ENCODE measurements at regions not wholly inside any gene's neighbourhood (a gene's known extent, or its start where the extent isn't known, plus 50 kb on each side); places are given as distances from the start of the nearest gene placed in this dataset.
"Not testable (repeated sequence)": the region's sequence is repeated elsewhere in the genome, so short reads cannot be mapped to it uniquely, and the experiment has no call there.

DNA sequence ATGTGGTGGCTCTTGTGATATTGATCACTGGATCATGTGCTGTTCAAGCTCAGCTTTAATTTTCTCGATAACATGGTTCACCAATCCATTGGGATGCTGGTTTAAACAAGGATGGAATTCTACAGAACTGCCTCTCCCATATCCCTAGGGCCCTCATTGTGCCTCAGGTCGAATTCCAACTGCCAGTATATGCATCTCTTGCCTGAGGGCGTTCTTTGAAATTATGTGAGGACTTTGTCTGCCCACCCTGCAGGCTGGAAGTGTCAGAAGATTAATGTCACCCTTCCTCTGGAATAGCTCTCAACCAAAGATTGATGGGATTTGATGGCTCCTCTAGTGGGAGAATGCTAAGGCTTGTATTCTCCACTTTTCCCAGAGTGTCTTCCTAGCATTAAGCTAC is 175.6 kb upstream of the GALNT15 start:
- CTCF ChIA-PET, result no interaction called here
- intact Hi-C loops (cut with micrococcal nuclease), result no loop called here

DNA sequence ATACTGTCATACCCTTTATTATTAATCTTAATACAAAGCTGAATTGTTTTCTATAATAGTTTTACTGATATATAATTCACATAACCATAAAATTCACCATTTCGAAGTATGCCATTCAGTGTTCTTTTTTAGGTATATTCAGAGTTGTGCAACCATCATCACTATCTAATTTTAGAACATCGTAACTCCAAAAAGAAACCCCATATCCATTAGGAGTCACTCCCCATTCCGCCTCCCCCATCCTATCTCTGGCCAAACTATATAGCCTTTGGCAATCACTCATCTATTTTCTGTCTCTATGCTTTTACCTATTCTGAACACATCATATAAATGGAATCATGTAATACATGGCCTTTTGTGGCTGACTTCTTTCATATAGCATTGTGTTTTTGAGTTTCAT is 169.7 kb upstream of the GALNT15 start:
- intact Hi-C loops (cut with micrococcal nuclease), result no loop called here
- Mint-ChIP-seq H3K9me3 (peaks cover 13% of the 10 kb centered on the region), H3K4me3 (no peak overlapping the region), H3K36me3 (ENCODE audit: low read depth) (no peaks in the 10 kb centered on the region), H3K27me3 (peaks cover 1% of the 10 kb centered on the region), H3K4me1 (no peaks in the 10 kb centered on the region), H3K27ac (no peak overlapping the region)
- TF ChIP-seq, protein P1, sequence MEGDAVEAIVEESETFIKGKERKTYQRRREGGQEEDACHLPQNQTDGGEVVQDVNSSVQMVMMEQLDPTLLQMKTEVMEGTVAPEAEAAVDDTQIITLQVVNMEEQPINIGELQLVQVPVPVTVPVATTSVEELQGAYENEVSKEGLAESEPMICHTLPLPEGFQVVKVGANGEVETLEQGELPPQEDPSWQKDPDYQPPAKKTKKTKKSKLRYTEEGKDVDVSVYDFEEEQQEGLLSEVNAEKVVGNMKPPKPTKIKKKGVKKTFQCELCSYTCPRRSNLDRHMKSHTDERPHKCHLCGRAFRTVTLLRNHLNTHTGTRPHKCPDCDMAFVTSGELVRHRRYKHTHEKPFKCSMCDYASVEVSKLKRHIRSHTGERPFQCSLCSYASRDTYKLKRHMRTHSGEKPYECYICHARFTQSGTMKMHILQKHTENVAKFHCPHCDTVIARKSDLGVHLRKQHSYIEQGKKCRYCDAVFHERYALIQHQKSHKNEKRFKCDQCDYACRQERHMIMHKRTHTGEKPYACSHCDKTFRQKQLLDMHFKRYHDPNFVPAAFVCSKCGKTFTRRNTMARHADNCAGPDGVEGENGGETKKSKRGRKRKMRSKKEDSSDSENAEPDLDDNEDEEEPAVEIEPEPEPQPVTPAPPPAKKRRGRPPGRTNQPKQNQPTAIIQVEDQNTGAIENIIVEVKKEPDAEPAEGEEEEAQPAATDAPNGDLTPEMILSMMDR (IDR thresholded peaks at IDR 0.05), result no peak
- DNase-seq (no peak), ATAC-seq (ENCODE audit: low read depth) (no peak)
- POLR2A ChIA-PET, result no interaction called here
- CTCF ChIA-PET, result no interaction called here

More for the DNA sequence above, 175.6 kb upstream of the GALNT15 start:
- peaks cover 2% of the 10 kb centered on the region for H3K27me3 Mint-ChIP-seq
- H3K4me3 Mint-ChIP-seq, result no peak overlapping the region
- peaks cover 3% of the 10 kb centered on the region for H3K9me3 Mint-ChIP-seq
- H3K36me3 Mint-ChIP-seq (ENCODE audit: low read depth), result no peaks in the 10 kb centered on the region
- DNase-seq, result no peak
- ATAC-seq (ENCODE audit: low read depth), result no peak
- TF ChIP-seq, protein P1 (IDR thresholded peaks at IDR 0.05), result no peak
- no peaks in the 10 kb centered on the region for H3K4me1 Mint-ChIP-seq
- POLR2A ChIA-PET, result no interaction called here
- H3K27ac Mint-ChIP-seq, result no peak overlapping the region

DNA sequence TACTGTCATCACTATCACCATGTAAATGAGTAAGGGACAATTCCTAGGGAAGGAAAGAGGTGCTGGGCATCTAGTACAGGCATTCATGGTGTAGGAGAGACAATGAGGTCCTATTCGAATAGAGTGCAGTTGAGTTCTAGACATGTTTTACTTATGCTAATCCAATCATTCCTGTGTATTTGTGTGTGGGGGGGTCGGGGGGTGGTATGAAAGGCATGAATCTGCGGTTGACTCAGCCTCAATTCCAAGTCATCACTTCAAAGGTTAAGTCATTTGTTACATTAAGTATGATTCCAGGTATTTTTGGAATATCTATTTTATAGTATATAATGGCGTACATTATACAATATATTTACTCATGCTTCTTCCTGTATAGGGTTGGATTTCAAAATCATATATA is 163.1 kb upstream of the GALNT15 start:
- Mint-ChIP-seq H3K4me3 (no peak overlapping the region), H3K9me3 (peaks cover 11% of the 10 kb centered on the region), H3K27ac (no peak overlapping the region), H3K4me1 (no peaks in the 10 kb centered on the region), H3K36me3 (ENCODE audit: low read depth) (no peaks in the 10 kb centered on the region), H3K27me3 (no peaks in the 10 kb centered on the region)
- DNase-seq (no peak), ATAC-seq (ENCODE audit: low read depth) (no peak)
- intact Hi-C loops (cut with micrococcal nuclease), result no loop called here
- TF ChIP-seq, protein P1 (IDR thresholded peaks at IDR 0.05), result no peak
- ChIA-PET CTCF (no interaction called here), POLR2A (no interaction called here)

DNA sequence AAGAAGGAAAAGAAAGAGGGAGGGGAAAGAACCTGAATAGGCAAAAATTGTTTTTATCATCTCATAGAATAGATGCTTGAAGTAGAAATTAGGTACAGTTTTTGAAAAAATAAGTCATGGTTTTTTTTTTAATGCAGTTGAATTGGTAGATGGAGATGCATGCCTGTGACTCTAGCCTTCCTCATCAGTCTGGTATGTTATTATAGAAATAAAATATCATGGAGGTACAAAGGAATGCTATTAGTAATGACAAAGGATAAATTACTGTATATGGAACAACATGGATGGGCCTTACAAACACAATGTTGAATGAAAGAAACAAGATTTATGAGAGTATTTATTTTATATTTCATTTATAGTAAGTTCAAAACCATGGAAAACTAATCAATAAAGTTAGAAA is 162.4 kb upstream of the GALNT15 start:
- no peaks in the 10 kb centered on the region for H3K36me3 Mint-ChIP-seq (ENCODE audit: low read depth)
- no peak overlapping the region for H3K4me3 Mint-ChIP-seq
- ChIA-PET POLR2A (no interaction called here), CTCF (no interaction called here)
- DNase-seq (no peak), ATAC-seq (ENCODE audit: low read depth) (no peak)
- no peaks in the 10 kb centered on the region for H3K4me1 Mint-ChIP-seq
- no peak overlapping the region for H3K27ac Mint-ChIP-seq
- intact Hi-C loops (cut with micrococcal nuclease), result no loop called here
- H3K27me3 Mint-ChIP-seq, result no peaks in the 10 kb centered on the region
- TF ChIP-seq, protein P1 (IDR thresholded peaks at IDR 0.05), result no peak
- H3K9me3 Mint-ChIP-seq, result peaks cover 6% of the 10 kb centered on the region

DNA sequence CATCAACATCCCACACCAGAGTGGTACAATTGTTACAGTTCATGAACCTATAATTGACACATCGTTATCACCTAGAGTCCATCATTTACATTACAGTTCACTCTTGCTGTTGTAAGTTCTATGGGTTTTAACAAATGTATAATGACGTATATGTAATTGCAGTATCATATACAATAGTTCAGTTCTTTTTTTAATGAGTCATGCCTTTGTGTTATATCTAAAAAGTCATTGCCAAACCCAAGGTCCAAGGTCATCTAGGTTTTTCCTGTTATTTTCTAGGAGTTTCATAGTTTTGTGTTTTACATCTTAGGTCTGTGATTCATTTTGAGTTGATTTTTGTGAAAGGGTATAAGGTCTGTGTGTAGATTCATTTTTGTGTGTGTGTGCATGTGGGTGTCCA is 160.9 kb upstream of the GALNT15 start:
- Mint-ChIP-seq H3K27me3 (no peaks in the 10 kb centered on the region), H3K36me3 (ENCODE audit: low read depth) (no peaks in the 10 kb centered on the region), H3K4me1 (no peaks in the 10 kb centered on the region), H3K9me3 (no peaks in the 10 kb centered on the region), H3K27ac (no peak overlapping the region), H3K4me3 (no peak overlapping the region)
- ChIA-PET CTCF (no interaction called here), POLR2A (no interaction called here)
- TF ChIP-seq, protein P1 (IDR thresholded peaks at IDR 0.05), result no peak
- intact Hi-C loops (cut with micrococcal nuclease), result no loop called here
- DNase-seq (no peak), ATAC-seq (ENCODE audit: low read depth) (no peak)

DNA sequence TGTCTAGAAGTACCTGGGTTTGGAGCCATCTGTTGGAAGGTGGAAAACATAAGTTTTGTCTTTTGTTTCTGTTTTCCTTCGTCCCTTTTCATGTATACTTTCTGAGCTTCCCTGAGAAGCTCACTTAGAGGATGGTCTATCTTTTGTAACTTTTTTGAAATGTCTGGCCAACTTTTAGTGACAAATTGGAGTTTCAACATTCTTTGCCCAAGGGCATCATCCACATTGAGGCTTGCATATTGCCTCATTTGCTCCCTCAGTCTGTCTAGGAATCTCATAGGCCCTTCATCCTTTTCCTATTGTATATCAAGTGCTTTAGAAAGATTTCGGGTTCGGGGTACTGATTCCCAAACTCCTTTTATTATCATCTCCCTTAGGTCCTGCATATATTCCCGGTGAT is 152.7 kb upstream of the GALNT15 start:
- POLR2A ChIA-PET; H3K9me3 Mint-ChIP-seq; ATAC-seq (ENCODE audit: low read depth); H3K27ac Mint-ChIP-seq; H3K4me1 Mint-ChIP-seq; H3K4me3 Mint-ChIP-seq; intact Hi-C loops (cut with micrococcal nuclease); H3K36me3 Mint-ChIP-seq (ENCODE audit: low read depth); DNase-seq; CTCF ChIA-PET: not testable (repeated sequence)
- H3K27me3 Mint-ChIP-seq, result peaks cover 17% of the 10 kb centered on the region

DNA sequence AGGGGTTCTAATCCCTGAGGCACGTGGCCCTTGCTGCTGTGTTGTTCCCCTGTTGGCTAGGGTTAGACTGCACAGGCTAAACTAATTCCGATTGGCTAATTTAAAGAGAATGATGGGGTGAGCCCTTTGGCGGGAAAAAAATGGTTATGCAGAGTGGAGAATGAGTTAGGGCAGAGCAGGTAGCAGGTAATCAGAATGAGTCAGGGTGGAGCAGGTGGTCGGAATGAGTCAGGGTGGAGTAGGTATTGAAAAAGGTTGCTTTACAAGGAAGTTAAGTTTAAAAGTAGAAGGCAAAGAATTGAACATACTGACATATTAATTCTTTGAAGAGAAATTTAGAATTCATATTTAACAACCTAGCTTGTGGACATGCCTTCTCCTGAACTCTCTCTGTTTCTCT is 150.6 kb upstream of the GALNT15 start:
- H3K27me3 Mint-ChIP-seq, result peaks cover 20% of the 10 kb centered on the region
- H3K9me3 Mint-ChIP-seq; H3K27ac Mint-ChIP-seq; POLR2A ChIA-PET; intact Hi-C loops (cut with micrococcal nuclease); DNase-seq; CTCF ChIA-PET; H3K4me1 Mint-ChIP-seq; H3K4me3 Mint-ChIP-seq; H3K36me3 Mint-ChIP-seq (ENCODE audit: low read depth); ATAC-seq (ENCODE audit: low read depth): not testable (repeated sequence)

All from activated B cell treated with CpG ODN at 0.5 μM for 24 hours (primary cell).